K562 (cell line): ENCODE measurements at regions not wholly inside any gene's neighbourhood (a gene's known extent, or its start where the extent isn't known, plus 50 kb on each side); places are given as distances from the start of the nearest gene placed in this dataset.

Experiments used
- ELF4 ChIP-seq: fragments of 450-650 bp; formaldehyde crosslinking; IDR thresholded peaks from 2 replicates; pipeline ENCODE4 v1.4.0; 2022; ENCODE audit warnings: missing genetic modification characterization
- FOXA1 ChIP-seq: fragments of 450-650 bp; IDR thresholded peaks from 2 replicates; pipeline ENCODE4 v1.6.1; 2016; ENCODE audit warnings: mild to moderate bottlenecking, borderline replicate concordance
- NEUROD1 ChIP-seq: fragments of 150-350 bp; IDR thresholded peaks from 2 replicates; pipeline ENCODE4 v1.6.1; 2014; ENCODE audit warnings: borderline replicate concordance, low read length, low read depth; ENCODE audit not compliant: partially characterized antibody
- NONO ChIP-seq, 2 experiments: fragments of 200-400 bp in 1 of 2; fragments of 450-650 bp in 1 of 2; formaldehyde crosslinking in 1 of 2; IDR thresholded peaks; 2 replicates each; pipeline ENCODE4 v1.6.1; 2017; ENCODE audit warnings: low read depth in 2 of 2, mild to moderate bottlenecking in 2 of 2, moderate library complexity in 2 of 2, low read length in 1 of 2
- REST ChIP-seq, 2 experiments: fragments of 450-650 bp; formaldehyde crosslinking in 1 of 2; IDR thresholded peaks; 2 replicates each; pipeline versions ENCODE4 v1.4.0 to v1.6.1; 2014 to 2020; ENCODE audit warnings: mild to moderate bottlenecking in 2 of 2, borderline replicate concordance in 1 of 2, low read depth in 1 of 2
- TF ChIP-seq, protein P1 (sequence below): fragments of 450-650 bp; IDR thresholded peaks from 2 replicates; pipeline ENCODE4 v1.6.1; 2016; ENCODE audit warnings: missing biosample characterization, missing genetic modification characterization

DNA sequence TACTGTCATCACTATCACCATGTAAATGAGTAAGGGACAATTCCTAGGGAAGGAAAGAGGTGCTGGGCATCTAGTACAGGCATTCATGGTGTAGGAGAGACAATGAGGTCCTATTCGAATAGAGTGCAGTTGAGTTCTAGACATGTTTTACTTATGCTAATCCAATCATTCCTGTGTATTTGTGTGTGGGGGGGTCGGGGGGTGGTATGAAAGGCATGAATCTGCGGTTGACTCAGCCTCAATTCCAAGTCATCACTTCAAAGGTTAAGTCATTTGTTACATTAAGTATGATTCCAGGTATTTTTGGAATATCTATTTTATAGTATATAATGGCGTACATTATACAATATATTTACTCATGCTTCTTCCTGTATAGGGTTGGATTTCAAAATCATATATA is 163.1 kb upstream of the GALNT15 start (continued):
- TF ChIP-seq REST (IDR thresholded peaks at IDR 0.05; ENCODE audit: borderline replicate concordance) = no peak
- TF ChIP-seq REST (CRISPR knock-in tag; IDR thresholded peaks at IDR 0.05; ENCODE audit: low read depth) = no peak
- no peak for TF ChIP-seq NONO (IDR thresholded peaks at IDR 0.05; ENCODE audit: low read depth in 2 of 2, low read length in 1 of 2)
- no peak for TF ChIP-seq NEUROD1
- no peak for TF ChIP-seq ELF4
- TF ChIP-seq FOXA1 = no peak
- TF ChIP-seq, protein P1, sequence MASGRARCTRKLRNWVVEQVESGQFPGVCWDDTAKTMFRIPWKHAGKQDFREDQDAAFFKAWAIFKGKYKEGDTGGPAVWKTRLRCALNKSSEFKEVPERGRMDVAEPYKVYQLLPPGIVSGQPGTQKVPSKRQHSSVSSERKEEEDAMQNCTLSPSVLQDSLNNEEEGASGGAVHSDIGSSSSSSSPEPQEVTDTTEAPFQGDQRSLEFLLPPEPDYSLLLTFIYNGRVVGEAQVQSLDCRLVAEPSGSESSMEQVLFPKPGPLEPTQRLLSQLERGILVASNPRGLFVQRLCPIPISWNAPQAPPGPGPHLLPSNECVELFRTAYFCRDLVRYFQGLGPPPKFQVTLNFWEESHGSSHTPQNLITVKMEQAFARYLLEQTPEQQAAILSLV (tag) = no peak
